Osteocyte (in vitro differentiated cells): ENCODE measurements at regions not wholly inside any gene's neighbourhood (a gene's known extent, or its start where the extent isn't known, plus 50 kb on each side); places are given as distances from the start of the nearest gene placed in this dataset.

Experiments
- DNase-seq: peaks from one replicate; pipeline ENCODE4 v3.0.0; 2021; ENCODE audit warnings: mixed read lengths; ENCODE audit not compliant: unreplicated experiment; ENCODE audit errors: extremely low spot score
- H3K27ac Mint-ChIP-seq: one replicate; pipeline ENCODE4 v1.8.0; 2021; ENCODE audit warnings: mild to moderate bottlenecking, mixed read lengths; ENCODE audit not compliant: unreplicated experiment
- H3K27me3 Mint-ChIP-seq: one replicate; pipeline ENCODE4 v1.8.0; 2021; ENCODE audit warnings: mixed read lengths; ENCODE audit not compliant: unreplicated experiment
- H3K36me3 Mint-ChIP-seq: one replicate; pipeline ENCODE4 v1.8.0; 2021; ENCODE audit warnings: mixed read lengths; ENCODE audit not compliant: unreplicated experiment
- H3K4me1 Mint-ChIP-seq: one replicate; pipeline ENCODE4 v1.8.0; 2021; ENCODE audit warnings: mixed read lengths; ENCODE audit not compliant: unreplicated experiment
- H3K4me3 Mint-ChIP-seq: one replicate; pipeline ENCODE4 v1.8.0; 2021; ENCODE audit warnings: mild to moderate bottlenecking, moderate library complexity, mixed read lengths; ENCODE audit not compliant: unreplicated experiment
- H3K9me3 Mint-ChIP-seq: one replicate; pipeline ENCODE4 v1.8.0; 2021; ENCODE audit warnings: mixed read lengths; ENCODE audit not compliant: unreplicated experiment
- TF ChIP-seq, protein P1 (sequence below): fragments of 200-600 bp; sonication (generic); IDR thresholded peaks from 2 replicates; pipeline ENCODE4 v1.5.0; 2021; ENCODE audit warnings: antibody characterized with exemption, mild to moderate bottlenecking, moderate library complexity

DNA sequence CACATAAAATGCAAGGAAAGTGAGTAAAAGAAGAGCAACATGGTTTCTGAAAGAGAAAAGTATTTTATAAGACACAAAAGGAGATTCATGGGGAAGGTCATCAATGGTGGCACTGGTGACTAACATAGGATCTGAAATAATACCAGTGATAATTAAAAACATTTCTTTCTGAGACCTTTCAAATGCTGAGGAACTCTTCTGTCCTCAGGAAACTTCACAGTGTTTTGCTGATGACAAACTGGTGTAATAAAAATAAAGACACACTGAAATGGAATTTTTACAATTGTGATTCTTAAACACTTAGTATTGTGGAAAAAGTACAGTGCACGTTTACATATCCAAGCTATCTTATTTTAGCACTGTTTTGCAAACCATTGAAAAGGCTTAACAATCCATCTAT lies 80.4 kb upstream of the ZBTB20 start:
- no peaks in the 10 kb centered on the region for H3K36me3 Mint-ChIP-seq
- H3K9me3 Mint-ChIP-seq, result peaks cover 5% of the 10 kb centered on the region
- H3K27ac Mint-ChIP-seq, result peak overlapping the region; percentile 88
- peak overlapping the region; percentile 19 for H3K4me3 Mint-ChIP-seq
- H3K27me3 Mint-ChIP-seq, result no peaks in the 10 kb centered on the region
- TF ChIP-seq, protein P1, sequence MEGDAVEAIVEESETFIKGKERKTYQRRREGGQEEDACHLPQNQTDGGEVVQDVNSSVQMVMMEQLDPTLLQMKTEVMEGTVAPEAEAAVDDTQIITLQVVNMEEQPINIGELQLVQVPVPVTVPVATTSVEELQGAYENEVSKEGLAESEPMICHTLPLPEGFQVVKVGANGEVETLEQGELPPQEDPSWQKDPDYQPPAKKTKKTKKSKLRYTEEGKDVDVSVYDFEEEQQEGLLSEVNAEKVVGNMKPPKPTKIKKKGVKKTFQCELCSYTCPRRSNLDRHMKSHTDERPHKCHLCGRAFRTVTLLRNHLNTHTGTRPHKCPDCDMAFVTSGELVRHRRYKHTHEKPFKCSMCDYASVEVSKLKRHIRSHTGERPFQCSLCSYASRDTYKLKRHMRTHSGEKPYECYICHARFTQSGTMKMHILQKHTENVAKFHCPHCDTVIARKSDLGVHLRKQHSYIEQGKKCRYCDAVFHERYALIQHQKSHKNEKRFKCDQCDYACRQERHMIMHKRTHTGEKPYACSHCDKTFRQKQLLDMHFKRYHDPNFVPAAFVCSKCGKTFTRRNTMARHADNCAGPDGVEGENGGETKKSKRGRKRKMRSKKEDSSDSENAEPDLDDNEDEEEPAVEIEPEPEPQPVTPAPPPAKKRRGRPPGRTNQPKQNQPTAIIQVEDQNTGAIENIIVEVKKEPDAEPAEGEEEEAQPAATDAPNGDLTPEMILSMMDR, result no peak
- H3K4me1 Mint-ChIP-seq, result peaks cover 17% of the 10 kb centered on the region
- no peak for DNase-seq

DNA sequence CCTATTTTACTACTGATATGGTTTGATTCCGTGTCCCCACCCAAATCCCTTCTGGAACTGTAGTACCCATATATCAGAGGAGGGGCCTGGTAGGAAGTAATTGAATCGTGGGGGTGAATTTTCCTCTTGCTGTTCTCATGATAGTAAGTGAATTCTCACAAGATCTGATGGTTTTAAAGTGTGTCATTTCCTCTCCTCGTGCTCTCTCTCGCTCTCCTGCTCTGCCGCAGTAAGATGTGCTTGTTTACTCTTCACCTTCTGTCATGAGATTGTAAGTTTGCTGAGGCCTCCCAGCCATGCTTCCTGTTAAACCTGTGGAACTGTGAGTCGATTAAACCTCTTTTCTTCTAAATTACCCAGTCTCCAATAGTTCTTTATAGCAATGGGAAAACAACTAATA lies 81.2 kb upstream of the ZBTB20 start:
- no peaks in the 10 kb centered on the region for H3K27me3 Mint-ChIP-seq
- H3K9me3 Mint-ChIP-seq, result peaks cover 5% of the 10 kb centered on the region
- H3K36me3 Mint-ChIP-seq, result no peaks in the 10 kb centered on the region
- DNase-seq, result no peak
- no peak overlapping the region for H3K4me3 Mint-ChIP-seq
- peak overlapping the region; percentile 68 for H3K27ac Mint-ChIP-seq
- TF ChIP-seq, protein P1, result no peak
- peaks cover 17% of the 10 kb centered on the region for H3K4me1 Mint-ChIP-seq

DNA sequence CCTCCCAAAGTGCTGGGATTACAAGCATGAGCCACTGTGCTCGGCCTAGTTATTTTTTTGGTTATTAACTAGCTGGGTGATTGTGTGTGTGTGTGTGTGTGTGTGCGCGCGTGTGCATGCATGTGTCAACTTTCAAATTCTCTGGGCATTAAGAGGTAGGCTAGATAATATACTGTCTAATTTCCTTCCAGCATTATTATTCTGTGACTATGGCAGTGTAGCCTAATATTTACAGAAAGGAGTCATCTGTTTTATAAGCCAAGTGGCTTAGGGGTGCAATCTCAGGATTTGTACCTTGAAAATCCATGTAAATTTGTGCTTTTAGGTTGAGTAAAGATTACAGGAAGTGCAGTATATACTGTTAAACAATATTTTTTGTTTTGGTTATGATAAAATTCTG lies 85.1 kb upstream of the ZBTB20 start:
- no peaks in the 10 kb centered on the region for H3K27me3 Mint-ChIP-seq
- H3K4me1 Mint-ChIP-seq, result peaks cover 9% of the 10 kb centered on the region
- H3K4me3 Mint-ChIP-seq, result no peak overlapping the region
- H3K27ac Mint-ChIP-seq, result no peak overlapping the region
- peaks cover 5% of the 10 kb centered on the region for H3K9me3 Mint-ChIP-seq
- no peak for DNase-seq
- TF ChIP-seq, protein P1, result no peak
- no peaks in the 10 kb centered on the region for H3K36me3 Mint-ChIP-seq

DNA sequence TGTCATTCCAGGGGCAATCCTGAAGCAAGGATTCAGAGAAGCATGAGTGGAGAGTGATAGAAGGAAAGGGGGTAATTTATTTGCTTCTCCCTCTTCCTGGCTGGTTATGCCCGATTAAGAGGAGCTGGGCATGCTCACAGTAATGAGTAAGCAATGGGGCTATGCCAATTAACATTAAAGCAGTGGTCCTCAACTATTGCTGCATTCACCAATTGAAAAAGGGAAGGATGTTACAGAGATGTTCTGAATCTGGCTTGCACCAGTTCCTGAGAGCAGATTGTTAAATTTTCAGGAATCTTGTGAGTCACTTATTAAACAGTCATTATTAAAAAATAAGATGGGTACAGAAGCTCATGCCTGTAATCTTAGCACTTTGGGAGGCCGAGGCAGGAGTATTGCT lies 85.9 kb upstream of the ZBTB20 start:
- Mint-ChIP-seq H3K9me3 (peaks cover 5% of the 10 kb centered on the region), H3K4me3 (no peak overlapping the region), H3K4me1 (peaks cover 7% of the 10 kb centered on the region), H3K27me3 (no peaks in the 10 kb centered on the region), H3K36me3 (no peaks in the 10 kb centered on the region), H3K27ac (no peak overlapping the region)
- DNase-seq, result no peak
- TF ChIP-seq, protein P1, result no peak

DNA sequence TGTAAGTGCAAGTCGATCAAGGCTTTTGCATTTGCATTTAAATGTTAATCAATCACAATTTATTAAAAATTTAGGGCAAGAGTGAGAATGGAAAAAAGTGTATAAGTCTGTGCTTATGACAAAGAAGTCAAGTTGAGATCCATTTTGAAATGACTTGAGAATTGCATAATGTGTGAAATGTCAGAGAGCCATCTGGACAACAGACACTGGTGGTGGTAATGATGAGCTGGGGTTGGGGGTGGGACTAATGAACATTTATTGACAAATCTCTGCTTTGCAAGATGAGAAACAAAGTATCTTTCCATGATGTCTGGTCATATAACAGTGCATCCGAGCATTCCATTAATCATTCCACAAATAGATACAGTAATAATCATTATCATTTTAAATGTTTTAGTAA lies 89.4 kb upstream of the ZBTB20 start:
- Mint-ChIP-seq H3K4me3 (no peak overlapping the region), H3K27me3 (no peaks in the 10 kb centered on the region), H3K27ac (no peak overlapping the region), H3K4me1 (peaks cover 13% of the 10 kb centered on the region), H3K36me3 (no peaks in the 10 kb centered on the region), H3K9me3 (no peaks in the 10 kb centered on the region)
- DNase-seq, result no peak
- TF ChIP-seq, protein P1, result no peak
